H9 (cell line): ENCODE measurements at regions not wholly inside any gene's neighbourhood (a gene's known extent, or its start where the extent isn't known, plus 50 kb on each side); places are given as distances from the start of the nearest gene placed in this dataset.
A peak's percentile ranks its signal among the peaks of the same experiment; 100 is the strongest.

ENCODE experiments used
- DNase-seq: peaks from one replicate; pipeline ENCODE4 v3.0.0-alpha.2; 2017
- H2AFZ ChIP-seq: one replicate; pipeline ENCODE4 v1.6.1; 2013; ENCODE audit warnings: mild to moderate bottlenecking, low read length, control low read depth, moderate library complexity
- H2AK5ac ChIP-seq: 2 replicates; pipeline ENCODE4 v1.6.1; 2013; ENCODE audit warnings: low read length, control low read depth, mixed read lengths; ENCODE audit not compliant: insufficient read length
- H2BK120ac ChIP-seq: one replicate; pipeline ENCODE4 v1.6.1; 2013; ENCODE audit warnings: low read depth, mild to moderate bottlenecking, low read length, control low read depth, inconsistent platforms; ENCODE audit not compliant: poor library complexity, severe bottlenecking
- H2BK12ac ChIP-seq: 2 replicates; pipeline ENCODE4 v1.6.1; 2013; ENCODE audit warnings: low read length, control low read depth, mixed read lengths, low read depth; ENCODE audit not compliant: insufficient read length
- H2BK15ac ChIP-seq: 2 replicates; pipeline ENCODE4 v1.6.1; 2013; ENCODE audit warnings: low read depth, low read length, control low read depth
- H2BK20ac ChIP-seq: one replicate; pipeline ENCODE4 v1.6.1; 2013; ENCODE audit warnings: low read depth, mild to moderate bottlenecking, low read length, control low read depth, inconsistent platforms; ENCODE audit not compliant: poor library complexity, severe bottlenecking
- H2BK5ac ChIP-seq: 2 replicates; pipeline ENCODE4 v1.6.1; 2013; ENCODE audit warnings: low read length, control low read depth, mixed read lengths; ENCODE audit not compliant: insufficient read length
- H3K14ac ChIP-seq: 2 replicates; pipeline ENCODE4 v1.6.1; 2013; ENCODE audit warnings: low read length, control low read depth; ENCODE audit not compliant: insufficient read depth
- H3K18ac ChIP-seq: 2 replicates; pipeline ENCODE4 v1.6.1; 2013; ENCODE audit warnings: low read depth, mild to moderate bottlenecking, mixed read lengths, low read length, control low read depth; ENCODE audit not compliant: insufficient read length
- H3K23ac ChIP-seq: 2 replicates; pipeline ENCODE4 v1.6.1; 2013; ENCODE audit warnings: low read length, control low read depth, mixed read lengths, low read depth; ENCODE audit not compliant: insufficient read length
- H3K23me2 ChIP-seq: 2 replicates; pipeline ENCODE4 v1.6.1; 2013; ENCODE audit warnings: low read depth, mild to moderate bottlenecking, mixed read lengths, low read length, control low read depth; ENCODE audit not compliant: insufficient read length, poor library complexity, severe bottlenecking
- H3K27ac ChIP-seq: 2 replicates; pipeline ENCODE4 v1.5.1; 2013; ENCODE audit warnings: low read length, control low read depth, mixed read lengths, low read depth; ENCODE audit not compliant: insufficient read length
- H3K27me3 ChIP-seq: 2 replicates; pipeline ENCODE4 v1.6.1; 2013; ENCODE audit warnings: low read length, control low read depth, inconsistent platforms; ENCODE audit not compliant: insufficient read depth
- H3K4ac ChIP-seq: 2 replicates; pipeline ENCODE4 v1.6.1; 2013; ENCODE audit warnings: low read depth, mild to moderate bottlenecking, control low read depth, inconsistent platforms, low read length, moderate library complexity
- H3K4me1 ChIP-seq: 2 replicates; pipeline ENCODE4 v1.6.1; 2013; ENCODE audit warnings: low read length, control low read depth, inconsistent platforms; ENCODE audit not compliant: insufficient read depth
- H3K4me2 ChIP-seq: 2 replicates; pipeline ENCODE4 v1.6.1; 2013; ENCODE audit warnings: low read length, control low read depth, mixed read lengths; ENCODE audit not compliant: insufficient read length, insufficient read depth
- H3K56ac ChIP-seq: 2 replicates; pipeline ENCODE4 v1.6.1; 2013; ENCODE audit warnings: low read depth, mild to moderate bottlenecking, mixed read lengths, low read length, control low read depth; ENCODE audit not compliant: insufficient read length
- H3K79me1 ChIP-seq: 2 replicates; pipeline ENCODE4 v1.6.1; 2013; ENCODE audit warnings: low read depth, mild to moderate bottlenecking, moderate library complexity, low read length, control low read depth, inconsistent platforms; ENCODE audit not compliant: insufficient read depth, poor library complexity, severe bottlenecking
- H3K79me2 ChIP-seq: 2 replicates; pipeline ENCODE4 v1.6.1; 2013; ENCODE audit warnings: low read length, control low read depth, inconsistent platforms; ENCODE audit not compliant: insufficient read depth
- H3K9ac ChIP-seq: 2 replicates; pipeline ENCODE4 v1.6.1; 2013; ENCODE audit warnings: low read length, control low read depth, mixed read lengths; ENCODE audit not compliant: insufficient read length; ENCODE audit errors: extremely low read depth
- H3K9me3 ChIP-seq: one replicate; pipeline ENCODE4 v1.6.1; 2013; ENCODE audit warnings: low read depth, low read length, inconsistent platforms; ENCODE audit not compliant: control insufficient read depth
- H3T11ph ChIP-seq: one replicate; pipeline ENCODE4 v1.6.1; 2013; ENCODE audit warnings: mild to moderate bottlenecking, low read length, control low read depth, inconsistent platforms
- H4K20me1 ChIP-seq: one replicate; pipeline ENCODE4 v1.6.1; 2013; ENCODE audit not compliant: control insufficient read depth, insufficient read length, insufficient read depth
- H4K5ac ChIP-seq: 2 replicates; pipeline ENCODE4 v1.6.1; 2013; ENCODE audit warnings: low read depth, mild to moderate bottlenecking, mixed read lengths, low read length, control low read depth; ENCODE audit not compliant: insufficient read length
- H4K8ac ChIP-seq: replicated peaks from 2 replicates; pipeline ENCODE4 v1.6.1; 2013; ENCODE audit warnings: low read length, control low read depth, mixed read lengths, low read depth; ENCODE audit not compliant: insufficient read length
- H4K91ac ChIP-seq: 2 replicates; pipeline ENCODE4 v1.6.1; 2013; ENCODE audit warnings: low read depth, mild to moderate bottlenecking, moderate library complexity, mixed read lengths, low read length, control low read depth; ENCODE audit not compliant: insufficient read length
- H3K27ac Mint-ChIP-seq, 3 experiments: 2 replicates in 2 of 3; 3 replicates in 1 of 3; pipeline ENCODE4 v1.8.0; 2020 to 2021; ENCODE audit warnings: mixed read lengths in 3 of 3, mild to moderate bottlenecking in 1 of 3, moderate library complexity in 1 of 3
- H3K27me3 Mint-ChIP-seq: 2 replicates; pipeline ENCODE4 v1.8.0; 2021; ENCODE audit warnings: low read depth, mild to moderate bottlenecking, moderate library complexity, mixed read lengths
- H3K36me3 Mint-ChIP-seq, 3 experiments: 2 replicates in 2 of 3; 3 replicates in 1 of 3; pipeline ENCODE4 v1.8.0; 2020 to 2021; ENCODE audit warnings: low read depth in 3 of 3, mixed read lengths in 3 of 3; ENCODE audit not compliant: insufficient read depth in 1 of 3
- H3K4me1 Mint-ChIP-seq, 2 experiments: 2 replicates each; pipeline ENCODE4 v1.8.0; 2020; ENCODE audit warnings: mixed read lengths in 2 of 2
- H3K4me3 Mint-ChIP-seq, 2 experiments: 2 replicates in 1 of 2; 3 replicates in 1 of 2; pipeline ENCODE4 v1.8.0; 2020 to 2021; ENCODE audit warnings: mild to moderate bottlenecking in 2 of 2, mixed read lengths in 2 of 2, moderate library complexity in 1 of 2
- H3K9me3 Mint-ChIP-seq, 2 experiments: 2 replicates in 1 of 2; 3 replicates in 1 of 2; pipeline ENCODE4 v1.8.0; 2020; ENCODE audit warnings: mild to moderate bottlenecking in 2 of 2, mixed read lengths in 2 of 2, moderate library complexity in 1 of 2
- CTCF ChIP-seq: fragments of 200-600 bp; sonication (generic); conservative IDR thresholded peaks from 3 replicates; pipeline ENCODE4 v1.8.0; 2021; ENCODE audit warnings: antibody characterized with exemption, mild to moderate bottlenecking
- WGBS: extraction: QIAGEN DNeasy Blood & Tissue Kit; methylation state at CpG from one replicate; pipeline ENCODE4 v1.1.7; 2013; ENCODE audit warnings: missing lambda C conversion rate, low lambda C conversion rate, mixed read lengths; ENCODE audit not compliant: insufficient read length; ENCODE audit errors: extremely low coverage; 5-methylcytosine and 5-hydroxymethylcytosine counted together

GRCh38 chr5:171528865-171529614 lies 109.6 kb downstream of the FGF18 start:
- Mint-ChIP-seq H3K27ac (peak overlapping the region in 1 of 3 experiments; percentile 57; a peak in 1 of 7 replicates), H3K4me1 (peaks cover 6 to 14% of the 10 kb centered on the region in 2 experiments), H3K9me3 (no peaks in the 10 kb centered on the region), H3K36me3 (no peaks in the 10 kb centered on the region), H3K4me3 (no peak overlapping the region), H3K27me3 (no peaks in the 10 kb centered on the region; the same call in none of the 2 replicates)
- Histone ChIP-seq H3K27ac (no peak overlapping the region), H3K4ac (no peak overlapping the region), H3T11ph (no peak overlapping the region), H2AK5ac (no peak overlapping the region), H4K20me1 (no peaks in the 10 kb centered on the region), H3K9ac (no peak overlapping the region), H2AFZ (no peak overlapping the region), H4K91ac (no peak overlapping the region), H4K5ac (no peak overlapping the region), H3K9me3 (no peaks in the 10 kb centered on the region), H3K79me1 (no peaks in the 10 kb centered on the region), H3K18ac (no peak overlapping the region), H2BK20ac (no peak overlapping the region), H3K4me1 (peaks cover 2% of the 10 kb centered on the region; the same call in 1 of the 2 replicates), H3K4me2 (no peak overlapping the region), H3K23ac (no peak overlapping the region), H3K79me2 (no peaks in the 10 kb centered on the region), H2BK12ac (no peak overlapping the region), H2BK5ac (no peak overlapping the region), H3K27me3 (no peaks in the 10 kb centered on the region), H4K8ac (no peak overlapping the region), H2BK15ac (no peak overlapping the region), H3K23me2 (no peaks in the 10 kb centered on the region), H3K14ac (no peak overlapping the region), H2BK120ac (no peak overlapping the region), H3K56ac (no peak overlapping the region)
- DNase-seq: no peak
- WGBS: no CpG with 5 or more reads among the region's 19 CpGs
- TF ChIP-seq CTCF: no peak
